H1 (cell line): ENCODE measurements at regions not wholly inside any gene's neighbourhood (a gene's known extent, or its start where the extent isn't known, plus 50 kb on each side); places are given as distances from the start of the nearest gene placed in this dataset.

Experiments
- CTCF ChIA-PET: fragments of 300-600 bp; sonication (Branson Sonifier 250); formaldehyde crosslinking; loops from one replicate; lab custom pipeline; 2021; ENCODE audit not compliant: partially characterized antibody; lab: Charles Lee
- POLR2A ChIA-PET: fragments of 300-600 bp; sonication (Branson Sonifier 250); formaldehyde crosslinking; loops from one replicate; lab custom pipeline; 2021; ENCODE audit warnings: inconsistent platforms; ENCODE audit not compliant: partially characterized antibody; lab: Charles Lee
- DNase-seq, 2 experiments: peaks; one replicate each; pipeline versions ENCODE4 v3.0.0 to v3.0.0-alpha.2; 2010 to 2022; ENCODE audit warnings: low spot score in 2 of 2, low read depth in 1 of 2, mixed read lengths in 1 of 2
- FAIRE-seq: peaks from 2 replicates; lab custom pipeline; 2011; peaks lifted over from hg19 to GRCh38; lab: Jason Lieb, UNC
- H2AFZ ChIP-seq: 2 replicates; pipeline ENCODE4 v1.8.1; 2012; ENCODE audit warnings: low read length, inconsistent platforms
- H2AK5ac ChIP-seq: 2 replicates; pipeline ENCODE4 v1.6.1; 2013; ENCODE audit warnings: low read depth, low read length
- H2BK120ac ChIP-seq: replicated peaks from 2 replicates; pipeline ENCODE3; 2013; ENCODE audit warnings: low read depth, low read length, inconsistent platforms
- H2BK12ac ChIP-seq: 2 replicates; pipeline ENCODE4 v1.6.1; 2013; ENCODE audit warnings: low read depth, low read length
- H2BK15ac ChIP-seq: 2 replicates; pipeline ENCODE4 v1.6.1; 2013; ENCODE audit warnings: low read length
- H2BK20ac ChIP-seq: 2 replicates; pipeline ENCODE4 v1.6.1; 2013; ENCODE audit warnings: low read length
- H2BK5ac ChIP-seq: 2 replicates; pipeline ENCODE4 v1.6.1; 2013; ENCODE audit warnings: low read depth, low read length
- H3K14ac ChIP-seq: 2 replicates; pipeline ENCODE4 v1.6.1; 2013; ENCODE audit warnings: inconsistent platforms; ENCODE audit not compliant: insufficient read length
- H3K18ac ChIP-seq: 2 replicates; pipeline ENCODE4 v1.6.1; 2013; ENCODE audit warnings: low read length; ENCODE audit errors: extremely low read depth
- H3K23ac ChIP-seq: 2 replicates; pipeline ENCODE4 v1.6.1; 2013; ENCODE audit warnings: inconsistent platforms; ENCODE audit not compliant: insufficient read length
- H3K23me2 ChIP-seq: 2 replicates; pipeline ENCODE4 v1.6.1; 2013; ENCODE audit warnings: low read depth, low read length
- H3K27ac ChIP-seq: 2 replicates; pipeline ENCODE4 v1.6.1; 2011; ENCODE audit warnings: low read depth, low read length, inconsistent platforms
- H3K27me3 ChIP-seq, 4 experiments: replicated peaks in 1 of 4; 1 replicate in 1 of 4; 2 replicates in 3 of 4; pipeline versions ENCODE4 v1.6.1 to v1.8.1; 2011 to 2013; ENCODE audit warnings: low read length in 3 of 4, mild to moderate bottlenecking in 3 of 4, inconsistent platforms in 2 of 4, mixed read lengths in 2 of 4, moderate library complexity in 1 of 4; ENCODE audit not compliant: control insufficient read depth in 3 of 4, insufficient read depth in 3 of 4; ENCODE audit errors: extremely low read depth in 1 of 4
- H3K36me3 ChIP-seq, 4 experiments: 2 replicates each; pipeline versions ENCODE4 v1.6.1 to v1.8.1; 2011 to 2013; ENCODE audit warnings: mild to moderate bottlenecking in 4 of 4, low read length in 3 of 4, moderate library complexity in 2 of 4, control low read depth in 1 of 4, inconsistent platforms in 1 of 4; ENCODE audit not compliant: insufficient read depth in 4 of 4, control insufficient read depth in 2 of 4
- H3K4ac ChIP-seq: replicated peaks from 2 replicates; pipeline ENCODE3; 2013; ENCODE audit warnings: low read length, low read depth, mixed read lengths, inconsistent platforms; ENCODE audit not compliant: insufficient read length
- H3K4me1 ChIP-seq, 4 experiments: replicated peaks in 1 of 4; 1 replicate in 1 of 4; 2 replicates in 3 of 4; pipeline versions ENCODE4 v1.6.1 to v1.8.1; 2011 to 2013; ENCODE audit warnings: low read length in 3 of 4, inconsistent platforms in 2 of 4, mixed read lengths in 1 of 4; ENCODE audit not compliant: insufficient read depth in 4 of 4, control insufficient read depth in 3 of 4
- H3K4me2 ChIP-seq, 2 experiments: 2 replicates each; pipeline versions ENCODE4 v1.6.1 to v1.8.1; 2011 to 2013; ENCODE audit warnings: low read depth in 2 of 2, low read length in 2 of 2, control low read depth in 1 of 2, inconsistent platforms in 1 of 2, mild to moderate bottlenecking in 1 of 2; ENCODE audit not compliant: insufficient read depth in 1 of 2
- H3K4me3 ChIP-seq, 4 experiments: fragments of 200-600, 300-600 bp in 1 of 4; sonication (generic), shearing (Covaris generic), sonication (Bioruptor Twin) in 1 of 4; 2 replicates each; pipeline versions ENCODE4 v1.5.1 to v1.8.1; 2011 to 2016; ENCODE audit warnings: low read length in 4 of 4, low read depth in 3 of 4, control low read depth in 2 of 4, inconsistent platforms in 2 of 4, mild to moderate bottlenecking in 2 of 4, mixed read lengths in 1 of 4, moderate library complexity in 1 of 4; ENCODE audit not compliant: insufficient read depth in 2 of 4; ENCODE audit errors: extremely low read depth in 1 of 4
- H3K56ac ChIP-seq: replicated peaks from 2 replicates; pipeline ENCODE3; 2013; ENCODE audit warnings: low read depth, mild to moderate bottlenecking, mixed read lengths, low read length, inconsistent platforms; ENCODE audit not compliant: insufficient read length
- H3K79me1 ChIP-seq: 2 replicates; pipeline ENCODE4 v1.6.1; 2013; ENCODE audit warnings: low read depth, low read length, control low read depth
- H3K79me2 ChIP-seq, 2 experiments: 2 replicates each; pipeline versions ENCODE4 v1.6.1 to v1.8.1; 2012 to 2013; ENCODE audit warnings: low read length in 2 of 2, mild to moderate bottlenecking in 2 of 2, inconsistent platforms in 1 of 2; ENCODE audit not compliant: insufficient read depth in 2 of 2, control insufficient read depth in 1 of 2
- H3K9ac ChIP-seq, 4 experiments: replicated peaks in 1 of 4; 1 replicate in 1 of 4; 2 replicates in 3 of 4; pipeline versions ENCODE4 v1.6.1 to v1.8.1; 2011 to 2013; ENCODE audit warnings: low read depth in 3 of 4, low read length in 3 of 4, control low read depth in 2 of 4, mild to moderate bottlenecking in 2 of 4, moderate library complexity in 2 of 4, inconsistent platforms in 1 of 4; ENCODE audit errors: extremely low read depth in 1 of 4
- H3K9me3 ChIP-seq, 2 experiments: 2 replicates each; pipeline versions ENCODE4 v1.6.1 to v1.8.1; 2012 to 2013; ENCODE audit warnings: mild to moderate bottlenecking in 2 of 2, moderate library complexity in 2 of 2, control low read depth in 1 of 2, inconsistent platforms in 1 of 2, low read depth in 1 of 2, low read length in 1 of 2, mixed read lengths in 1 of 2; ENCODE audit not compliant: insufficient read depth in 2 of 2
- H4K20me1 ChIP-seq, 2 experiments: replicated peaks in 1 of 2; 2 replicates each; pipeline versions ENCODE3 to v1.8.1; 2011 to 2013; ENCODE audit warnings: inconsistent platforms in 2 of 2, low read length in 2 of 2, mild to moderate bottlenecking in 1 of 2; ENCODE audit not compliant: insufficient read depth in 2 of 2, control insufficient read depth in 1 of 2
- H4K5ac ChIP-seq: 2 replicates; pipeline ENCODE4 v1.6.1; 2013; ENCODE audit warnings: low read length, low read depth, mixed read lengths, inconsistent platforms; ENCODE audit not compliant: insufficient read length
- H4K8ac ChIP-seq: 2 replicates; pipeline ENCODE4 v1.8.0; 2013; ENCODE audit warnings: mild to moderate bottlenecking, moderate library complexity, low read length, inconsistent platforms; ENCODE audit not compliant: insufficient read depth; ENCODE audit errors: extremely low read depth
- H4K91ac ChIP-seq: replicated peaks from 2 replicates; pipeline ENCODE3; 2013; ENCODE audit warnings: low read length, mixed read lengths, inconsistent platforms; ENCODE audit not compliant: insufficient read length
- BACH1 ChIP-seq: IDR thresholded peaks from 2 replicates; pipeline ENCODE4 v1.6.1; 2012; ENCODE audit warnings: low read length, improper control_type of control experiment
- RXRA ChIP-seq: IDR thresholded peaks from 2 replicates; pipeline ENCODE4 v1.6.1; 2011; ENCODE audit warnings: low read depth, mild to moderate bottlenecking, low read length, moderate library complexity; ENCODE audit not compliant: insufficient read depth
- SP1 ChIP-seq: IDR thresholded peaks from 2 replicates; pipeline ENCODE4 v1.6.1; 2011; ENCODE audit warnings: low read depth, low read length
- whole genome bisulfite sequencing, 2 experiments: shearing (Covaris generic) in 1 of 2; methylation state at CpG; one replicate each; pipeline versions ENCODE4 v1.1.6 to v1.1.7; 2013 to 2015; ENCODE audit warnings: low lambda C conversion rate in 2 of 2, mixed read lengths in 2 of 2, inconsistent platforms in 1 of 2, low coverage in 1 of 2, missing lambda C conversion rate in 1 of 2; ENCODE audit not compliant: insufficient replicate concordance in 2 of 2, insufficient coverage in 1 of 2, insufficient read length in 1 of 2; ENCODE audit errors: extremely low coverage in 1 of 2, missing lambda C conversion rate in 1 of 2; 5-methylcytosine and 5-hydroxymethylcytosine counted together
- TF ChIP-seq, protein P1 (sequence below): IDR thresholded peaks from 2 replicates; pipeline ENCODE4 v1.6.1; 2012; ENCODE audit warnings: low read length, inconsistent platforms

DNA sequence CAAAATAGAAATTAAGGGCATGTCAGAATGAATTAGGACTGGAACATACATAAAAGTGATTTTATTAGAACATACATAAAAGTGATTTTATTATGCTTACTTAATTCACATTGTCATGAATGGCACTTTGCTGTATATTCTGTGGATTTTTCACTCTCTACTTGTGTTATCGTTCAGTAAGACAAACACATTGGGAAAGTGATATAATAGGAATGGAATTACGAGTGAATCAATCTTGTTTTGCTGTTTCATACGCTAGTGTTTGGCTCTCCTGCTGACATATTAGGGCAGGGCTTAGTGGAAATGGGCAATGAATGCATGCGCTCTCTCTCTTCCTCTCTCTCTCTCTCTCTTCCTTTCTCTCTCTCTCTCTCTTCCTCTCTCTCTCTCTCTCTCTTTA, 561.1 kb downstream of the ACTR3B start:
- WGBS, 2 experiments, result 84% methylated on average over 3 of the region's 4 CpGs; no CpG with 5 or more reads in 1 of the 2 experiments
- CTCF ChIA-PET, result no interaction called here
- H2BK120ac ChIP-seq, result no peak overlapping the region
- H3K27me3 ChIP-seq, result peaks cover 0 to 2% (median 0%) of the 10 kb centered on the region in 4 experiments; a peak in 1 of 7 replicates
- DNase-seq (no peak), FAIRE-seq (no peak)
- H3K79me2 ChIP-seq, result no peaks in the 10 kb centered on the region
- no peak overlapping the region for H3K56ac ChIP-seq
- H3K4me3 ChIP-seq, result no peak overlapping the region
- POLR2A ChIA-PET, result no interaction called here
- no peak overlapping the region for H2BK12ac ChIP-seq
- H3K9me3 ChIP-seq, result peaks cover 24 to 48% of the 10 kb centered on the region in 2 experiments; a peak in 3 of 4 replicates
- no peaks in the 10 kb centered on the region for H3K4me1 ChIP-seq
- H4K8ac ChIP-seq, result no peak overlapping the region
- H3K4me2 ChIP-seq, result no peak overlapping the region
- H3K27ac ChIP-seq, result no peak overlapping the region
- no peak overlapping the region for H3K23ac ChIP-seq
- no peak overlapping the region for H2BK15ac ChIP-seq
- no peak overlapping the region for H2AFZ ChIP-seq
- H3K18ac ChIP-seq, result no peak overlapping the region
- no peak overlapping the region for H2BK5ac ChIP-seq
- no peak overlapping the region for H2AK5ac ChIP-seq
- no peak overlapping the region for H2BK20ac ChIP-seq
- no peak for TF ChIP-seq BACH1
- TF ChIP-seq, protein P1, sequence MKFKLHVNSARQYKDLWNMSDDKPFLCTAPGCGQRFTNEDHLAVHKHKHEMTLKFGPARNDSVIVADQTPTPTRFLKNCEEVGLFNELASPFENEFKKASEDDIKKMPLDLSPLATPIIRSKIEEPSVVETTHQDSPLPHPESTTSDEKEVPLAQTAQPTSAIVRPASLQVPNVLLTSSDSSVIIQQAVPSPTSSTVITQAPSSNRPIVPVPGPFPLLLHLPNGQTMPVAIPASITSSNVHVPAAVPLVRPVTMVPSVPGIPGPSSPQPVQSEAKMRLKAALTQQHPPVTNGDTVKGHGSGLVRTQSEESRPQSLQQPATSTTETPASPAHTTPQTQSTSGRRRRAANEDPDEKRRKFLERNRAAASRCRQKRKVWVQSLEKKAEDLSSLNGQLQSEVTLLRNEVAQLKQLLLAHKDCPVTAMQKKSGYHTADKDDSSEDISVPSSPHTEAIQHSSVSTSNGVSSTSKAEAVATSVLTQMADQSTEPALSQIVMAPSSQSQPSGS, result no peak
- no peak for TF ChIP-seq SP1
- no peak for TF ChIP-seq RXRA
- H3K36me3 ChIP-seq, result no peaks in the 10 kb centered on the region
- no peaks in the 10 kb centered on the region; the same call in 1 of the 2 replicates for H3K23me2 ChIP-seq
- no peak overlapping the region for H4K5ac ChIP-seq
- no peaks in the 10 kb centered on the region for H4K20me1 ChIP-seq
- no peak overlapping the region for H4K91ac ChIP-seq
- H3K14ac ChIP-seq, result no peak overlapping the region
- H3K9ac ChIP-seq, result no peak overlapping the region
- H3K4ac ChIP-seq, result no peak overlapping the region
- no peaks in the 10 kb centered on the region for H3K79me1 ChIP-seq
